Left renal cortex interstitium (tissue), 4 donors: ENCODE measurements at regions not wholly inside any gene's neighbourhood (a gene's known extent, or its start where the extent isn't known, plus 50 kb on each side); places are given as distances from the start of the nearest gene placed in this dataset.
"Not testable (repeated sequence)": the region's sequence is repeated elsewhere in the genome, so short reads cannot be mapped to it uniquely, and the experiment has no call there.

Experiments
- DNase-seq, 4 donors: peaks; one replicate each; pipeline ENCODE4 v3.0.0-alpha.2; 2013; ENCODE audit warnings: low read depth in 4 of 4, low spot score in 2 of 4, missing footprints in 1 of 4

DNA sequence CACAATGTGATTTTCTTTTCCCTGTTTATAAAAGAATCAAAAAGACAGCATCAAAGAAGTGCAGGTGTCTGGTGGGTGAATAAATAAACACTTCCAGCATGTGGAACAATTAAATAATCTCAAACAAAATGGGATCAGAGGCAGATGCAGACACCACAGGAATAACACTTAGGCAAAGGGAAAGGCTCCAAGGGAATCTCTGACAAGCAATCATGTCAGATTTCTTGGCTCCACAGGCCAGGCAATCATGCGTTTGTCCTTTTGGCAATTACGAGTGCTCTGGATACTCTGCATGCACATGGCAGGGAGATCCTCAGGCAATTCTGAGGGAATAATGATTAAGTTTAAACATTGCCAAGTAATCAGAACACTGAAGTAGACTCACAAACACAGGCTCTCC lies 403.5 kb upstream of the LUZP2 start:
- no peak for DNase-seq

DNA sequence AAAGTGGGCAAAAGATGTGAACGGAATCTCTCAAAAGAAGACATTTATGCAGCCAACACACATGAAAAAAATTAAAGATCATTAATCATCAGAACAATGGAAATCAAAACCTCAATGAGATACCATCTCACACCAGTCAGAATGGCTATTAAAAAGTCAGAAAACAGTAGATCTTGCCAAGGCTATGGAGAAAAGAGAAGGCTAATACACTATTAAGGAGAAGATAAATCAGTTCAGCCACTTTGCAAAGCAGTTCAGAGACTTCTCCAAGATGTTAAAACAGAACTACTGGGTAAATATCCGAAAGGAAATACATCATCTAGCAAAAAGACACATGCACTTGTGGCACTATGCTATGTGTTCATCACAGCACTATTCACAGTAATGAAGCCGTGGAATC lies 388.2 kb upstream of the LUZP2 start:
- no peak for DNase-seq

DNA sequence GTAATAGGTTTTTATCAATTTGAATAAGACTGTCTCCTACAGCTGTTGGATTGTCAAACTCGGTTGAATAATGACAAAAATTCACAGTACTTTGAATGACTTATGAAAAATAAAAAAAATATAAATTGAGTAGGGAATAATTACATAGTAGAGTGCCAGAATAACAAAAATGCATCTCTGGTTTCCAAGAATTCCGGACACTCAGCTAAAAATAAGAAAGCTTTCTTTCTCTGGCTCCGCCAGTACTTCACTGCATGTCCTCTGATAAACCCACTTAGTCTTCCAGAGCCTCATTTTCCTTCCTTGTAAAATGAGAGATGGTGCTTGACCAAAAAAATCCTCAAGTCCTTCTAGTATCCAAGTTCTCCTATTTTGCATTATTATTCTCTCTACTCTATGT lies 374.6 kb upstream of the LUZP2 start:
- no peak for DNase-seq

DNA sequence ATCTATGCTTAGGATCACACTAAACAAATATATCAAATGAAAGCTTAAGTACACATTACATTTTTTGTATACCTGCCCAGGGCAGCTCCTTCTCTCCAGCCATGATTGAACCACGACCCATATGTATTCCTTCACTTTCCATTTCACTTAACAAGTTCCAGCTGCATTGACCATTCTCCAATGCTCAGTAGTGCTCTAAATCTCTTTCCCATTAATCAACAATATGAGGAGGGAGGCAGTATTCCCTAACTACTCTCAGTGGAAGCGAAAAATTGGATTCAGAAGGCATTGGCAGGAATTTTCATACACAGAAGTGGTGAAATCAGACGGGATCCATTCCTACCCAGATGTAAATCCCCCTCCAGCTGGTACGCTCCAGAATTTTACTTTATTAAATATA lies 372.0 kb upstream of the LUZP2 start:
- DNase-seq = no peak

DNA sequence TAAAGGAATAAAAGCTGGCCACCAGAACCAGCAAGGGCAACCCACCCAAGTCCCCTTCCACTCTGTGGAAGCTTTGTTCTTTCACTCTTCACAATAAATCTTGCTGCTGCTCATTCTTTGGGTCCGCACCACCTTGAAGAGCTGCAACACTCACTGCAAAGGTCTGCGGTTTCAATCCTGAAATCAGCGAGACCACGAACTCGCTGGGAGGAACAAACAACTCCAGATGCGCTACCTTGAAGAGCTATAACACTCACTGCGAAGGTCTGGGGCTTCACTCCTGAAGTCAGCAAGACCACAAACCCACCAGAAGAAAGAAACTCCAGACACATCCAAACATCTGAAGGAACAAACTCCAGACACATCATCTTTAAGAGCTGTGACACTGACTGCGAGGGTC lies 365.2 kb upstream of the LUZP2 start:
- DNase-seq = no peak

DNA sequence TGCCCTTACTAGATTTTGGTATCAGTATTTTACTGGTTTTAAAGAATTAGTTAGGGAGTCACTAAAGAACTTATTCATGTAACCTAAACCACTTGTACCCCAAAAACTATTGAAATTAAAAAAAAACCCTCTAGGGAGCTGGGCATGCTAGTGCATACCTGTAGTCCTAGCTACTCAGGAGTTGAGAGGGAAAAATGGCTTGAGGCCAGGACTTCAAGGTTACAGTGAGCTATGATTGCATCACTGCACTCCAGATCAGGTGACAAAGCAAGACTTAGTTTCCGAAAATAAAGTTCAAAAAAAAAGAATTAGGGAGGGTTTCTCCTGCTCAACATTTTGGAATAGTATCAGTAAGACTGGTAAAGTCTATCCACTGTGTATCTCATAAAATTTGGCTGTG lies 364.4 kb upstream of the LUZP2 start:
- DNase-seq = no peak

DNA sequence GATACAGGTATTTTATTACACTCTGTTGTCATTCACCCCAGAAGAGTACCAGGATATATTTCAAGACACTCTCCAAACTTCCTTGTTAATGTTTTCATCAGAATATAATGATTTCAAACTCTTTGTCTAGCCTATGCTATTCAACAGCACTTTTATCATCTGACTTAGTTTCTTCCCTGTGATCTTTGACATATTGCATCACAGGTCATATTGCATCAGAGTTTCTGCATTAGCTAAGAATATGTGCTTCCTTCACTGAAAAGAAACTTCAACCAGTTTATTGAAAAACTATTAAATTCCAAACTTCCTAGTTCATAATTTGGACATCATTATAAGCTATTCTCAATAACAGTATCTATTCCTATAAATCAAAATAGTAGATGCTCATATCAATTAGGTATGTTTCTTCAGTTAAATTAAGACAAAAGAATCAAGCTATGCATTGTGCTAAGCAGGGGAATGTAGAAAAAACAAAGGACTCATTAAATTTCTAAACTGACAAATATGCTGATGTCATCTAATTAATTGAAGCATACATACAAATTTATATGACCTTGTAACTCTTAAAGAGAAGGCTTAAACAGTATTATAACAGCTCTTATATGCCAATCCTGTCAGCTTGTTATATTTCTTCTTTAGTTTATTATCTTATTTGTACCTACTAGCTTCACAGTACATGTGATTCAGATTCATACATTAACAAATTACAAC lies 361.8 kb upstream of the LUZP2 start:
- no peak for DNase-seq

DNA sequence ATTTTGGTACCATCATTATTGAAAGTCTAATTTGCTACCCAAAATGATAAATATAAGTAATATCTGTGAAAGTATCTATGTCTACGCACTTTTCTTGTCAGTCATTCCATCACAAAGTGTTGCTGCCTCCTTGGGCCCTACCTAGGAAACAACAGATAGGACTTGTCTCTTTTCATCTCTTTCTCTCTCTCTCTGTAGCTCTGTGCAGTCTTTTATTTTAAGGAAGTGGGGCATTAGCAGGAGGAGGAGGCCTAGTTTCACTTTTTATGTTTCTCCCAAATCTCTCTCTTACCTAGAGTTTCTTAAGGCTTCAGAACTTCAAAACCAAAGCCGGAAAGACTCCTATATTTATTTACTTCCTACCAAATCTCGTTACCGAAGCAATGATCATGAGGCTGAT lies 354.8 kb upstream of the LUZP2 start:
- no peak for DNase-seq

DNA sequence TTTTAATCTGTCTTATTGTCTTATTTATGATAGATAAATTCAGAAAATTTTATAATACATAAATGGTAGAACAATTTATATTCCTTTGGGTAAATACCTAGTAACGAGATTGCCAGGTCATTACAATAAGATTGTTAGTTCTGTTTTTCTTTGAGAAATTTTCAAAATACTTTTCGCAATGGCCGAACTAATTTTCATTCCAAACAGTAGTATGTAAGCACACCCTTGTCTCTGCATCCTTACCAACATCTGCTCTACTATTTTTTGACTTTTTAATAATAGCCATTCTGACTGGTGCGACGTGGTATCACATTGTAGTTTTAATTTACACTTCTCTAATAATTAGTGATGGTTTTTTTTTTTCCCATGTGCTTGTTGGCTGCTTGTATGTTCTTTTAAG lies 351.4 kb upstream of the LUZP2 start:
- no peak for DNase-seq

DNA sequence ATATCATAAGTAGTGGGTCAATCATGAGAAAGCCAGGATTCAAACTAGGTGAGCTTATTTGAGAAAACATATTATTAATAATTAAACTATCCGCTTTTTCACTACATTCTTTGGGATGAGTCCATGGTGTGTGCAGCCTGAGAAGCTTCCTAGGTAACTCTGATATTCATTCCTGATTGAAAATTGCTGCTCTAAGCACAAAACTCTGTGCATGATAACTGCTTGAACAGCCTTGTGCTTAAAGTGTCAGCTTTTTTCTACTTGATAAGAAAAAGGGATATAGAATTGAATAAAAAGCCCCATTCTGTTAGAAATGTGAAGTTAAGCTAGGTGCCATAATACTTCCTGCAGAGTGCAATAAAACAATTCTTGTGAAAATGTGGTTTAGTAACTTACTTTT lies 343.5 kb upstream of the LUZP2 start:
- DNase-seq = no peak

DNA sequence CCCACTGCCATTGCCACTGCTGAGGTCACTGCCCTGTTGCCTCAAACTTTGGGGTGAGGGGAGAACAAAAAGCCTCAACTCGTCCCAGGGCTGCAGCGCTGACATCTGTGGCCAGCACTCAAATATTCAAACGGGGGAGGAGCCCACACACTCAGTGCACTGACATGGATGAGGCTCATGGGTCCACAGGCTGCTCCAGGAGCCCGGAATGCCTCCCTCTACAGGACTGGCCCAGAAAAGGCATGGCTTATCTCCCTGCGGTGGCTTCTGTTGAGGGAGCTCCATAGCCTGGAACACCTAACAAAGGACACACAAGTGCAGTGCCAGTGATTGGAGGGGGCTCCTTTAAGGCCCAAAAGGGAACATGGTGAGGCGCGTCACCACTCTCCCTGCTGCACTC lies 341.1 kb upstream of the LUZP2 start:
- DNase-seq = no peak

DNA sequence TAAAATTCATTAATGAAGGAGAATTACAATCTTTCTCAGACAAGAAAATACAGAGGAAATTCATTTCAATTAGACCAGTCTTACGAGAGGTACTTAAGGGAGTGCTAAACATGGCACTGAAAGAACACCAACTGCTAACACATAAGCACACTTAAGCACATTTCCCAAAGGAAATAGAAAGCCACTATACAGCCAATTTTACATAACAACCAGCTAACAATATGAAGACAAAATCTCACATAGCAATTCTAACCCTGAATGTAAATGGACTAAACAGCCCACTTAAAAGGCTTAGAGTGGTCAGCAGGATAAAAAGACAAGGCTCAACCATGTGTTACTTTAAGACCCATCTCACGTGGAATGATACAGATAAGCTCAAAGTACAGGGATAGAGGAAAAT lies 339.5 kb upstream of the LUZP2 start:
- no peak for DNase-seq

DNA sequence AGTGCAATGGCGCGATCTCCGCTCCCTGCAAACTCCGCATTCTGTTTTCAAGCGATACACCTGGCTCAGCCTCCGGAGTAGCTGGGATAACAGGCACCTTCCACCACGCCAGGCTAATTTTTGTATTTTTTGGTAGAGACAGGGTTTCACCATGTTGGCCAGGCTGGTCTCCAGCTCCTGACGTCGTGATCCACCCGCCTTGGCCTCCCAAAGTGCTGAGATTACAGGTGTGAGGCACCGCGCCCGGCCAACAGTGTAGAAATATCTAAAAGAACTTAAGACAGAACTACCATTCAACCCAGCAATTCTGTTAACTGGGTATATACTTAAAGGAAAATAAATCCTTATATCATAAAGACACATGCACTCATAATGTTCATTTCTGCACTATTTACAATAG lies 335.3 kb upstream of the LUZP2 start:
- no peak for DNase-seq

DNA sequence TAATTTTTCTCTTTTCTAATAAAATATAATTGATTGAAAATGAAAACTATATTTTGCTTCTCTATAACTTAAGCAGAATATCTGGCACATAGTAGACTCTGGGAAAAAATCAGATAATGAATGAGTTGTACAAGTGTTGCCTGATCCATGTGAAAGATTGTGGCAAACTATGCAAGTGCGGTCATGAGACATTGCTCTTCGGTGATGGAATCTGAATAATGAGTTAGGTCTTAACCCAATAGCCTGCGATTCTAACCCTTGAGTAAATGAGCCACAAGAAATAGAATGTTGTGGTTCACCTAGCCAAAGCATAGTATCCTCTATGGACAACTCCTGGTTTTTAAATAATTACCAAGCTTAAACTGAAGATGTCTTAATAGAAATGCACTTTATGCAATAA lies 333.7 kb upstream of the LUZP2 start:
- no peak for DNase-seq

DNA sequence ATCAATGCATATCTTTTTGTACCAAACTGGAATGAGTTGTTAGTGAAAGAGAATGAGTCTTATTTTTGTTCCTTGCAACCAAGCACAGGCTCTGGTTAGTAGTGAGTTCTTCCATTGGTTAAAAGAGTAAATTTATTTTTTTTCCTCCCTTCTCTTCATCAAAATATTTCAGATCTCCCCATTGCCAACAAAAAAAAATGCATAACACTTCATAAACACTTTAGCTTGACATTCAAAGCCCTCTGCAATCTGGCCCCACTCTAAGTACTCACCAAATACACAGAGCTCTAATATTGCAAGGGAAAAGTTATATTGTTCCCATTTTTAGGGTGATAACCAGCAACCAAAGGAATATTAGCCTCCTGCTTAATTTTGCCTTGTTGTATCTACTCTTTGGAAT lies 333.0 kb upstream of the LUZP2 start:
- no peak for DNase-seq

DNA sequence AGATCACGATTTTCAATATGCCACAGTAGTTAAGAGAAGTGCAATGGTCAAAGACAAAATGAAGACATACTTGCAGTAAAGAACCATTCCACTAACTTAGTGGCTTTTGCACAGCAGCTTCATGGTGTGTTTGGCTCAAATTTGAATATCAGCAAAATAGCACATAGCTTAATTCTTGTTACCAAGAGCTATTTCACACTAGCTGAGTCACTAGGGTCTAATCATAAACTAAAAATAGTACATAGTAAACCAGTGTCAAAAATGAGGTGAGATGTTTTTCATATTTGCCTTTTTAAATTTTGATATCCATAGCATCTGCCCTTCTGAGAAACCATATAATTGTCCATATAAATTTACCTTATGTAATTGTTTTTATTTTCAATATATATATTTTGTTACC lies 325.0 kb upstream of the LUZP2 start:
- no peak for DNase-seq

DNA sequence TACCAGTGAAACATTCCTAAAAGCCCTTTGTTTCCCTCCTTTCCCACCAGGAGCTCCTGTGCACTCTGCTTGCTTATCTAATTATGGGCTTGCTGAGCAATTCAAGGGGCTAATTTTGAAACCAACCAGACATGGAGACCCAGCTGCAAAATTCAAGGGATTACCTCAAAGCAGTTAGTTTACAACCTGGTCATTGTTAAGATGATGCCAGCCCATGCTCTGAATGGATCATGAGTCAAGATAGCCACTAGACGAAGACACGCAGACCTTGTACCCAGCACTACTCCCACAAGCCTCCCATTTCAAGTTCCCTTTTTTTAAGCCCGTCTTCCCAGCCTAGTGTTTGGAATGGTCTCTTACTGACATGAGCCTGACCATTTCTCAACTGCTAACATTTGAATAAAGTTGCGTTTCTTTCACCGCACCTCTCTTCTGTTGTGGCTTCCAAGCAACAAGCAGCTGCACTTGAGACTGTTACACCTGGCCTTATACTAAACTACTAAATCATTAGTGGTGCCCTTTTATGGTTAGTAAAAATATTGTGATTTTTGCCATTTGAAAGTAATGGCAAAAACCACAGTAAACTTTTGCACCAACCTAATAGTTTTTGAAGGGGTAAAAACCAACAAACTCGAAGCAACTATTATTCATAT lies 315.3 kb upstream of the LUZP2 start:
- no peak for DNase-seq

DNA sequence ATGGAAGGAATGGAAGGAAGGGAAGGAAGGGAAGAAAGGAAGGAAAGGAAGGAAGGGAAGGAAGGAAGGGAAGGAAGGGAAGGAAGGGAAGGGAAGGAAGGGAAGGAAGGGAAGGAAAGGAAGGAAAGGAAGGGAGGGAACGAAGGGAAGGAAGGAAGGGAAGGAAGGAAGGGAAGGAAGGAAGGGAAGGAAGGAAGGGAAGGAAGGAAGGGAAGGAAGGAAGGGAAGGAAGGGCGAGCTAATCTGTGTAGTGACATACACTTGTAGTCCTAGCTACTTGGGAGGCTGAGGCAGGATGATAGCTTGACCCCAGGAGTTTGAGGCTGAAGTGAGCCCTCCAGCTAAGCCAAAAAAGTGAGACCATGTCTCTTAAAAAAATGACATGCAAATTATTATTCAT lies 311.3 kb upstream of the LUZP2 start:
- DNase-seq = not testable (repeated sequence)

DNA sequence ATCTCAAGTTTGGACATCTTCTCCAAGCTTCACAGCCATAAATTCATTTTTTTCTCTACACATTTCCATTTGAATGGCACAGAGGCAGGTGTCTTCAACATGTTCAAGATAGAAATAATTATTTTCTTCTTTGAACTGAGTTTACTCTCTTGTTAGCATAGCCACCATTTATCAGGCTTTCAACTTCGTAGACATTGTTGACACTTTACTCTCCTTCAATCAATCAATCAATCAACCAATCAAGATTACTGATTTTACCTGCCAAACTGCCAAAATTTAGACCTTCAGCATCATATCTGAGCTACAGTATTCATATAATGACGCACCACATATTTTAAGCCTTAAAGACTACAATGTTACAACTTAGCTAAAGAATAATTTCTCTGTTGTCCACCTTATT lies 300.1 kb upstream of the LUZP2 start:
- no peak for DNase-seq

DNA sequence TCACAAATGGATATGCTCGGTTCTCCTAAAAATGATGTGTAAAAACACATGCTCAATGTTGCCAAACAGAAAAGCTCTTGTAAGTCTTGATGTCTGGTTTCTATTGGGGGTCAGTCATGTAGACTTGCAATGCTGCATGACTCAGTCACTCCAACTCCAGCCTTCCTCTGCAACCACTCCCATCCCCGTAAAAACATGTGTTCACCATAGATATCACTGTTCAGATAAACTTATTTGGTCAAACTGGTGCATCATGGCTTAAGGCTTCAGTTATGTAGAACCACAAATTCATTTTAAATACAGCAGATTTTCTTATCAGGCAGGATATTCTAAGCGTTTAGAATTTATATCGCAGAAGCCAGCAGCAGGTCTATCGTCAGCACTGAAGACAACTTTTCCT lies 298.4 kb upstream of the LUZP2 start:
- DNase-seq = no peak

DNA sequence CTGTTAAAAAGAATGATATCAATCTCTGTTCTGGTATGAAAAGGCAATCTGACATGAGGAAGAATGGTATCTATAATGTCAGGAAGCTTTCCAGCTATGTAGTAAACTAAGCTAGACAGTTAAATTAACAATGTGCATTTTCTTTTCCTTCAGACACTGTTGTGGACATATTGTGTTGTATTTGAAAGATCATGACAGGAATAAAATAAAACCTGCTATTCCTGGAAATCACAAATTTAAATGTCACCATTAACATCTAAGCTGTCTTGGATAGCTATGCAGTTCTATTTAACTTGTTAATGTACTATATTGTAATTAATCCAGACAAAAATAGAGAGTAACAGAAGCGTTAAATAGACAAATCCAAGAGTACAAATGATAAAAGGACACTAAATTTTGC lies 297.4 kb upstream of the LUZP2 start:
- DNase-seq = no peak

DNA sequence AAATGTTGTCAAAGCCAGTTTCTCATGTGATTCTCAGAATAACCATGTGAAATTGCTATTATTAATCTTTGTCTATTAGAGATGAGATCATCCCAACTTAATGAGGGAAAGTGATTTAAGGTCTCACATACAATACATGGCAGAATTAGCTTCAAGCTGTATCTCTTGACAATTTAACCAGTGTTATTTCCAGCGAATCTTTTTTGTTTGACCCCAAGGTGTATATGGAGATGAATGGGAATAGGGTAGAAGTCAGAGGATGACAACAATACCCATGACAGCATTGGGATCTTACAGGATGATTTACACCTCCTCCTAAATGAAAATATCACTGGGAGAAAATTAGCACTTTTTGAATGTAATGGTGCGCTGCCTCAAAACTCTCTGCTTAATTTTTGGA lies 290.8 kb upstream of the LUZP2 start:
- DNase-seq = no peak

DNA sequence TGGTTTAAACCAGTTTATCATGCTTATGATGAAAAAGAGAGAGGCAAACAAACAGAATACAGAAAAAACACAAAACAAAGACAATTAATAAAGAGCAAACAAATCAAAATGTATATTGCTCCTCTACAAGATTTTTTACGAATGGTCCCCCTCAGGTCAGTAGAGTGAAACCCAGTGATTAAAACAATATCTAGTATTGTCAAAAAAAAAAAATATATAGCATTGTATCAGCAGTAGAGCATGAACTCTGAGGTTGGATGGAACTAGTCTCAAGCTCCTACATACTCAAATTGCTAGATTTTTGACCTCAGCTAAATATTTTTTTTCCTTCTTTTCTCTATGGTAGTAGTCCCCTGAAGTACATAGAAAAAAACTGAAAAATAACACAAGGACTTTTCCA lies 290.3 kb upstream of the LUZP2 start:
- no peak for DNase-seq
